ENCODE measurements at regions not wholly inside any gene's neighbourhood (a gene's known extent, or its start where the extent isn't known, plus 50 kb on each side); places are given as distances from the start of the nearest gene placed in this dataset.

DNA sequence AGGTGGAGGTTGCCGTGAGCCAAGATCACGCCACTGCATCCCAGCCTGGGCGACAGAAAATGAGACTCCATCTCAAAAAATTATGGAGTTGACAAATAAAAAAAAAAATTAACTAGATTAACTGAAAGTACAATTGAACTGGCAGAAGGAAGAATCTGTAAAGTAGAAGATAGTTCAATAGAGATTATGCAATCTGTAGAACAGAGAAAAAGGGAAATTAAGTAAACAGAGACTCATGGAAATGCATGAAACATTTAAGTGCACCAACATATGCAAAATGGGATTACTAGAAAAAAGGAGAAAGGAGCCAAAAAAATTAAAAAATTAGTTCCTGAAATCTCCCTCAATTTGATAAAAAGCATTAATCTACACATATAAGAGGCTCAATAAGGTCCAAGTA is 188.8 kb upstream of the KHDRBS2 start:
- Histone ChIP-seq H3K36me3 (no peaks in the 10 kb centered on the region), H3K27me3 (no peaks in the 10 kb centered on the region), H3K4me3 (replicated peaks in 1 of 3) (no peak overlapping the region), H3K9me3 (peaks cover 5% of the 10 kb centered on the region), H3K27ac (no peak overlapping the region), H3K4me1 (peaks cover 3 to 5% of the 10 kb centered on the region in 2 donors)
- intact Hi-C loops (cut with DNase I) = no loop called here
- DNase-seq = no peak
- TF ChIP-seq, protein P1, sequence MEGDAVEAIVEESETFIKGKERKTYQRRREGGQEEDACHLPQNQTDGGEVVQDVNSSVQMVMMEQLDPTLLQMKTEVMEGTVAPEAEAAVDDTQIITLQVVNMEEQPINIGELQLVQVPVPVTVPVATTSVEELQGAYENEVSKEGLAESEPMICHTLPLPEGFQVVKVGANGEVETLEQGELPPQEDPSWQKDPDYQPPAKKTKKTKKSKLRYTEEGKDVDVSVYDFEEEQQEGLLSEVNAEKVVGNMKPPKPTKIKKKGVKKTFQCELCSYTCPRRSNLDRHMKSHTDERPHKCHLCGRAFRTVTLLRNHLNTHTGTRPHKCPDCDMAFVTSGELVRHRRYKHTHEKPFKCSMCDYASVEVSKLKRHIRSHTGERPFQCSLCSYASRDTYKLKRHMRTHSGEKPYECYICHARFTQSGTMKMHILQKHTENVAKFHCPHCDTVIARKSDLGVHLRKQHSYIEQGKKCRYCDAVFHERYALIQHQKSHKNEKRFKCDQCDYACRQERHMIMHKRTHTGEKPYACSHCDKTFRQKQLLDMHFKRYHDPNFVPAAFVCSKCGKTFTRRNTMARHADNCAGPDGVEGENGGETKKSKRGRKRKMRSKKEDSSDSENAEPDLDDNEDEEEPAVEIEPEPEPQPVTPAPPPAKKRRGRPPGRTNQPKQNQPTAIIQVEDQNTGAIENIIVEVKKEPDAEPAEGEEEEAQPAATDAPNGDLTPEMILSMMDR (IDR thresholded peaks at IDR 0.05) = no peak
- TF ChIP-seq POLR2A (IDR thresholded peaks at IDR 0.05) = no peak
- 94 to 99% methylated on average over 3 of the region's 3 CpGs for WGBS, 2 donors

DNA sequence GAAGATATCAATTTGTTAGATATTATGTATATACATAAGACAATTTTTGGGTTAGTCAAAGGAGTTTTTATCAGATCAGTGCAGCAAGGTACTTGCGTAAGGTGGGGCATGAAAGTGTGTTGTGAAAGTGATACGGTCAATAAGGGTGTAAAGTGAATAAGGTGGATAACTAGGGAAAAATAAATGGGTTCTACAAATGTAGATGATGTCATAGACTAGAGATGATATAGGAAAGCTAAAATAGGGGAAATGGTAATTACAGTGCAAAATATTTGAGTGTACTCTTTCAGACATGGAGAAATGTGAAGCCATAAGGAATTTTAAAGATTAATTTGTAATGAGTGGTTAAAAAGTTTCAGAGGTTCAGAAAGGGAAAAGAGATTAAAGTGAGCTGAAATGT is 180.6 kb upstream of the KHDRBS2 start:
- WGBS, 2 donors = 45 to 88% methylated on average over 2 of the region's 2 CpGs
- intact Hi-C loops (cut with DNase I) = no loop called here
- H3K9me3 ChIP-seq = no peaks in the 10 kb centered on the region
- TF ChIP-seq, protein P1 (IDR thresholded peaks at IDR 0.05) = no peak
- no peak for TF ChIP-seq POLR2A (IDR thresholded peaks at IDR 0.05)
- no peaks in the 10 kb centered on the region for H3K4me1 ChIP-seq
- H3K36me3 ChIP-seq = no peaks in the 10 kb centered on the region
- H3K27ac ChIP-seq = no peak overlapping the region
- DNase-seq = no peak
- H3K4me3 ChIP-seq (replicated peaks in 1 of 3) = no peak overlapping the region
- H3K27me3 ChIP-seq = no peaks in the 10 kb centered on the region

DNA sequence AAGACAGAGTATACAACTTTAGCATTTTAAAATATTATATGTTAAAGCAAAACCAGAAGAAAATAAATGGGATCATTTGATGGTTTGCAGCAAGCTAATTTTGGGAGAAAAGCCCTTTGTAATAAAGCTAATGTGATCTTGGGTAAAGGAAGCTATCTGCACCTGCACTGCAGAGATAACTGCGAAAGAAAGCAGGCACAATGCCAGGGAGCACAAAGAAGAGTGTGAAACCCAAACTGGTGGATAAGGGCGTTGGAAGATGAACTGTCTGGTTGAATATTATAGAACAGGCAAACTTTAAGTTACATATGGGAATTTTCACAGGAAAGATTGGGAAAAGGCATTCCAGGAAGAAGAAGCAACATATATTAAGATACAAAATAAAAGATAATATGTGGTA is 179.2 kb upstream of the KHDRBS2 start:
- Histone ChIP-seq H3K27me3 (no peaks in the 10 kb centered on the region), H3K4me1 (no peaks in the 10 kb centered on the region), H3K9me3 (no peaks in the 10 kb centered on the region), H3K36me3 (no peaks in the 10 kb centered on the region), H3K4me3 (replicated peaks in 1 of 3) (no peak overlapping the region), H3K27ac (no peak overlapping the region)
- no peak for DNase-seq
- intact Hi-C loops (cut with DNase I) = no loop called here
- 68 to 80% methylated on average over 2 of the region's 2 CpGs for WGBS, 2 donors
- TF ChIP-seq, protein P1 (IDR thresholded peaks at IDR 0.05) = no peak

DNA sequence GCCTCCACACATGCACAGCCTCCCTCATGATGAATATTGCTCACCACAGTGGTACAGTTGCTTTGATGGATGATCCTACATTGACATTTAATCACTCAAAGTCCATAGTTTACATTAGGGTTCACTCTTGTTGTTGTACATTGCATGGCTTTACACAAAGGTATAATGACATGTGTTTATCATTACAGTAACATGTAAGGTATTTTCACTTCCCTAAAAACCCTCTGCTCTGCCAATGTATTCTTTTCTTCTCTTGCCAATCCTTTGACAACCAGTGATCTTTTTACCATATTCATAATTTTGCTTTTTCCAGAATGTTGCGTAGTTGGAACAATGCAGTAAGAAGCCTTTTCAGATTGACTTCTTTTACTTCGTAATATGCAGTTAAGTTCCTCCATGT is 166.6 kb upstream of the KHDRBS2 start:
- no peak overlapping the region for H3K4me3 ChIP-seq (replicated peaks in 1 of 3)
- H3K36me3 ChIP-seq = no peaks in the 10 kb centered on the region
- no peaks in the 10 kb centered on the region for H3K9me3 ChIP-seq
- DNase-seq = no peak
- TF ChIP-seq, protein P1 (IDR thresholded peaks at IDR 0.05) = no peak
- no peak for TF ChIP-seq POLR2A (IDR thresholded peaks at IDR 0.05)
- no peak overlapping the region for H3K27ac ChIP-seq
- H3K4me1 ChIP-seq = no peaks in the 10 kb centered on the region
- intact Hi-C loops (cut with DNase I) = no loop called here
- WGBS, 2 donors = 95 to 98% methylated on average over 2 of the region's 2 CpGs
- H3K27me3 ChIP-seq = no peaks in the 10 kb centered on the region

DNA sequence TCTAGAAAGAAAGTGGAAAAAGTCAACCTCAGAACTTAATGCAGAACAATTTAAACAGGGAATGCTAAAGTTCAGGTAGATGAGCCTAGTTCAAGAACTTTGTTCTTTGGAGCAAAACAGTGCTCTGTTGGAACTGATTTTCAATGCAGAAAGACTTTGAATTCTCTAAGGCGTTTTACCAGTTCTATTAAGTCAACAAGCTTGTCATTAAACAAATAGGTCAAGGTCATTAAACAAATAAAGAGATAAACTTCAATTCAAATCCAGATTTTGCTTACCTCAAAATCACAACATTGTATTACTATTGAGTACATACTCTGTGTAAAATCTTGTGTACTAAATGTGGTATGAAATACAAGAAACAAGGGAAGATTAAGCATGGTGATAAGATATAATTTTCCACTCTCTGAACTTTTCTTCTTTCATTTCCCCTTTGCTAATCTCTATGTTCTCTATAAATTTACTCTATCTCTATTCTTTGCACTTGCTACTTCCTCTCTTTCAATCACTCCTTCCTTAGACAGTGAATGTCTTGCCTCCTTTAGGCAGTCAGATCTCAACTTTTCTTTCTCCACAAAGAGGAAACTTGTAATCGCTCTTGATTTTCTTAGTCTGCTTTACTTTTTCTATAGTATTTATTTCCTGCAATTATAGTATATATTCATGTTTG is 160.8 kb upstream of the KHDRBS2 start:
- 59 to 73% methylated on average over 2 of the region's 2 CpGs for WGBS, 2 donors

More for the DNA sequence above, 160.8 kb upstream of the KHDRBS2 start:
- H3K4me1 ChIP-seq = no peaks in the 10 kb centered on the region
- H3K27ac ChIP-seq = no peak overlapping the region
- no peak for DNase-seq
- H3K9me3 ChIP-seq = no peaks in the 10 kb centered on the region
- TF ChIP-seq, protein P1 (IDR thresholded peaks at IDR 0.05) = no peak
- no peak for TF ChIP-seq POLR2A (IDR thresholded peaks at IDR 0.05)
- intact Hi-C loops (cut with DNase I) = no loop called here
- no peak overlapping the region for H3K4me3 ChIP-seq (replicated peaks in 1 of 3)
- H3K27me3 ChIP-seq = no peaks in the 10 kb centered on the region
- no peaks in the 10 kb centered on the region for H3K36me3 ChIP-seq

Data from thyroid gland (tissue), 4 donors.